OCI-LY1 (cell line): ENCODE measurements at regions not wholly inside any gene's neighbourhood (a gene's known extent, or its start where the extent isn't known, plus 50 kb on each side); places are given as distances from the start of the nearest gene placed in this dataset.

ENCODE experiments used
- EZH2 ChIP-seq: fragments of 200-600 bp; sonication (generic), shearing (Covaris generic); IDR thresholded peaks from 2 replicates; pipeline ENCODE4 v1.8.0; 2017; ENCODE audit warnings: borderline replicate concordance, mixed run types, mild to moderate bottlenecking, antibody characterized with exemption, low read length, moderate library complexity, mixed read lengths
- TF ChIP-seq, protein P1 (sequence below): fragments of 200-600 bp; sonication (generic), shearing (Covaris generic); IDR thresholded peaks from 2 replicates; pipeline ENCODE4 v1.5.1; 2017; ENCODE audit warnings: mild to moderate bottlenecking, antibody characterized with exemption, low read length, moderate library complexity, mixed read lengths

- TF ChIP-seq EZH2, result no peak
- TF ChIP-seq, protein P1, sequence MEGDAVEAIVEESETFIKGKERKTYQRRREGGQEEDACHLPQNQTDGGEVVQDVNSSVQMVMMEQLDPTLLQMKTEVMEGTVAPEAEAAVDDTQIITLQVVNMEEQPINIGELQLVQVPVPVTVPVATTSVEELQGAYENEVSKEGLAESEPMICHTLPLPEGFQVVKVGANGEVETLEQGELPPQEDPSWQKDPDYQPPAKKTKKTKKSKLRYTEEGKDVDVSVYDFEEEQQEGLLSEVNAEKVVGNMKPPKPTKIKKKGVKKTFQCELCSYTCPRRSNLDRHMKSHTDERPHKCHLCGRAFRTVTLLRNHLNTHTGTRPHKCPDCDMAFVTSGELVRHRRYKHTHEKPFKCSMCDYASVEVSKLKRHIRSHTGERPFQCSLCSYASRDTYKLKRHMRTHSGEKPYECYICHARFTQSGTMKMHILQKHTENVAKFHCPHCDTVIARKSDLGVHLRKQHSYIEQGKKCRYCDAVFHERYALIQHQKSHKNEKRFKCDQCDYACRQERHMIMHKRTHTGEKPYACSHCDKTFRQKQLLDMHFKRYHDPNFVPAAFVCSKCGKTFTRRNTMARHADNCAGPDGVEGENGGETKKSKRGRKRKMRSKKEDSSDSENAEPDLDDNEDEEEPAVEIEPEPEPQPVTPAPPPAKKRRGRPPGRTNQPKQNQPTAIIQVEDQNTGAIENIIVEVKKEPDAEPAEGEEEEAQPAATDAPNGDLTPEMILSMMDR, result no peak
Observed at GRCh38 chr7:26441611-26442277, 150.1 kb downstream of the SNX10 start.
